HCT116 (cell line): ENCODE measurements at regions not wholly inside any gene's neighbourhood (a gene's known extent, or its start where the extent isn't known, plus 50 kb on each side); places are given as distances from the start of the nearest gene placed in this dataset.

Experiments used
- ATAC-seq: fragments of 200-7000 bp; cut with Tn5 transposase; 2 replicates; pipeline ENCODE4 v1.9.1; 2020; ENCODE audit warnings: mild to moderate bottlenecking, moderate library complexity
- BruUV-seq: library from RNA; stranded (reverse); fragments of 400-500 nt; replicated peaks from 2 replicates; lab custom pipeline; 2021; lab: Mats Ljungman, UMichigan
- CTCF ChIA-PET: fragments of 300-600 bp; sonication (Branson Sonifier 250); formaldehyde crosslinking; loops from one replicate; lab custom pipeline; 2021; ENCODE audit warnings: antibody characterized with exemption; lab: Charles Lee
- POLR2A ChIA-PET: fragments of 300-600, 350-600 bp; sonication (Branson Sonifier 250); formaldehyde crosslinking; loops from one replicate; lab custom pipeline; 2021; ENCODE audit warnings: antibody characterized with exemption; lab: Charles Lee
- RAD21 ChIA-PET, 2 experiments: fragments of 300-600 bp; sonication (Branson Sonifier 250); formaldehyde crosslinking; loops; one replicate each; lab custom pipeline; 2023; ENCODE audit warnings: low total read pairs in 2 of 2; ENCODE audit not compliant: uncharacterized antibody in 2 of 2, unreplicated experiment in 2 of 2, low non-redundant PET in 1 of 2; lab: Charles Lee
- DNase-seq: peaks from one replicate; pipeline ENCODE4 v3.0.0-alpha.2; 2010; ENCODE audit warnings: low read depth, low spot score
- H2AFZ ChIP-seq: fragments of 200-600 bp; shearing (Covaris generic), sonication (generic); 2 replicates; pipeline ENCODE4 v1.6.1; 2017; ENCODE audit warnings: low read depth, mixed run types, mixed read lengths, antibody characterized with exemption, low read length; ENCODE audit not compliant: poor library complexity, severe bottlenecking
- H3K27ac ChIP-seq: 2 replicates; pipeline ENCODE4 v1.5.1; 2012; ENCODE audit warnings: low read depth, low read length
- H3K27me3 ChIP-seq: fragments of 200-600 bp; sonication (generic); 2 replicates; pipeline ENCODE4 v1.6.1; 2016; ENCODE audit warnings: mixed run types, low read length, mixed read lengths; ENCODE audit not compliant: insufficient read depth
- H3K36me3 ChIP-seq, 2 experiments: fragments of 200-500 bp in 1 of 2; fragments of 200-600 bp in 1 of 2; sonication (Bioruptor generic) in 1 of 2; sonication (generic) in 1 of 2; 2 replicates each; pipeline versions ENCODE4 v1.5.1 to v1.6.1; 2014 to 2016; ENCODE audit warnings: low read length in 2 of 2, inconsistent platforms in 1 of 2, mixed read lengths in 1 of 2, mixed run types in 1 of 2; ENCODE audit not compliant: insufficient read depth in 2 of 2, control insufficient read depth in 1 of 2
- H3K4me1 ChIP-seq, 2 experiments: fragments of 200-600 bp in 1 of 2; sonication (generic) in 1 of 2; 2 replicates each; pipeline versions ENCODE4 v1.5.1 to v1.6.1; 2012 to 2017; ENCODE audit warnings: low read length in 2 of 2, inconsistent platforms in 1 of 2, mild to moderate bottlenecking in 1 of 2, mixed read lengths in 1 of 2, mixed run types in 1 of 2, moderate library complexity in 1 of 2; ENCODE audit not compliant: insufficient read depth in 2 of 2, control insufficient read depth in 1 of 2
- H3K4me2 ChIP-seq: fragments of 200-600 bp; sonication (generic); 2 replicates; pipeline ENCODE4 v1.6.1; 2017; ENCODE audit warnings: mixed run types, low read length, mixed read lengths
- H3K4me3 ChIP-seq, 2 experiments: fragments of 200-600 bp in 1 of 2; sonication (generic) in 1 of 2; replicated peaks in 1 of 2; 2 replicates each; pipeline ENCODE4 v1.5.1; 2011 to 2016; ENCODE audit warnings: low read length in 2 of 2, control low read depth in 1 of 2, low read depth in 1 of 2, mild to moderate bottlenecking in 1 of 2, mixed read lengths in 1 of 2, mixed run types in 1 of 2
- H3K79me2 ChIP-seq: fragments of 200-600 bp; sonication (generic); 2 replicates; pipeline ENCODE4 v1.6.1; 2017; ENCODE audit warnings: mild to moderate bottlenecking, mixed run types, low read length, moderate library complexity, mixed read lengths; ENCODE audit not compliant: insufficient read depth
- H3K9ac ChIP-seq: fragments of 200-600 bp; sonication (generic); 2 replicates; pipeline ENCODE4 v1.6.1; 2016; ENCODE audit warnings: low read length, mixed read lengths
- H3K9me2 ChIP-seq: fragments of 200-600 bp; sonication (generic), shearing (Covaris generic); 2 replicates; pipeline ENCODE4 v1.6.1; 2017; ENCODE audit warnings: mixed run types, mild to moderate bottlenecking, moderate library complexity; ENCODE audit not compliant: insufficient read depth
- H3K9me3 ChIP-seq, 2 experiments: fragments of 200-500 bp in 1 of 2; fragments of 200-600 bp in 1 of 2; sonication (Bioruptor generic) in 1 of 2; sonication (generic) in 1 of 2; 2 replicates each; pipeline ENCODE4 v1.6.1; 2014 to 2017; ENCODE audit warnings: low read length in 2 of 2, mixed read lengths in 2 of 2, inconsistent platforms in 1 of 2, low read depth in 1 of 2, mild to moderate bottlenecking in 1 of 2, mixed run types in 1 of 2, moderate library complexity in 1 of 2; ENCODE audit not compliant: control insufficient read depth in 1 of 2, insufficient read depth in 1 of 2
- H4K20me1 ChIP-seq: fragments of 200-600 bp; sonication (generic), shearing (Covaris generic); 2 replicates; pipeline ENCODE4 v1.6.1; 2017; ENCODE audit warnings: mixed run types, mild to moderate bottlenecking, moderate library complexity; ENCODE audit not compliant: insufficient read depth
- ATF3 ChIP-seq: IDR thresholded peaks from 2 replicates; pipeline ENCODE4 v1.6.1; 2012
- CBX3 ChIP-seq: IDR thresholded peaks from 2 replicates; pipeline ENCODE4 v1.6.1; 2012; ENCODE audit warnings: low read depth
- CEBPB ChIP-seq: IDR thresholded peaks from 2 replicates; pipeline ENCODE4 v1.6.1; 2012; ENCODE audit warnings: low read depth
- EGR1 ChIP-seq: IDR thresholded peaks from 2 replicates; pipeline ENCODE4 v1.6.1; 2012; ENCODE audit warnings: low read depth
- ELF1 ChIP-seq: IDR thresholded peaks from 2 replicates; pipeline ENCODE4 v1.6.1; 2012; ENCODE audit warnings: low read depth, borderline replicate concordance
- EZH2 ChIP-seq: fragments of 200-600 bp; sonication (generic); IDR thresholded peaks from 2 replicates; pipeline ENCODE4 v1.6.1; 2017; ENCODE audit warnings: antibody characterized with exemption, mixed run types
- FOSL1 ChIP-seq: IDR thresholded peaks from 2 replicates; pipeline ENCODE4 v1.6.1; 2012; ENCODE audit warnings: low read depth
- JUND ChIP-seq: IDR thresholded peaks from 2 replicates; pipeline ENCODE4 v1.6.1; 2012
- MAX ChIP-seq: IDR thresholded peaks from 2 replicates; pipeline ENCODE4 v1.6.1; 2012
- POLR2A ChIP-seq: IDR thresholded peaks from 2 replicates; pipeline ENCODE4 v1.7.0; 2011; ENCODE audit warnings: borderline replicate concordance; ENCODE audit not compliant: insufficient read depth, insufficient read length; ENCODE audit errors: extremely low read depth
- POLR2AphosphoS5 ChIP-seq: IDR thresholded peaks from 2 replicates; pipeline ENCODE4 v1.6.1; 2011; ENCODE audit warnings: mild to moderate bottlenecking, low read depth, low read length, moderate library complexity
- RAD21 ChIP-seq: IDR thresholded peaks from 2 replicates; pipeline ENCODE4 v1.6.1; 2012; ENCODE audit warnings: low read depth, mild to moderate bottlenecking
- SIN3A ChIP-seq: IDR thresholded peaks from 2 replicates; pipeline ENCODE4 v1.6.1; 2012; ENCODE audit warnings: low read depth
- SP1 ChIP-seq: IDR thresholded peaks from 2 replicates; pipeline ENCODE4 v1.6.1; 2012; ENCODE audit warnings: low read depth
- YY1 ChIP-seq: IDR thresholded peaks from 2 replicates; pipeline ENCODE4 v1.6.1; 2011; ENCODE audit warnings: low read length, low read depth, moderate library complexity, mild to moderate bottlenecking; ENCODE audit not compliant: insufficient replicate concordance; ENCODE audit errors: extremely low read depth
- ZBTB33 ChIP-seq: IDR thresholded peaks from 2 replicates; pipeline ENCODE4 v1.6.1; 2011; ENCODE audit warnings: mild to moderate bottlenecking, low read length, moderate library complexity; ENCODE audit not compliant: insufficient replicate concordance; ENCODE audit errors: extremely low read depth
- intact Hi-C: fragments of 100-400 bp; cut with micrococcal nuclease; formaldehyde crosslinking; loops from 2 replicates; pipeline ENCODE4 v1.10.0; 2022

DNA sequence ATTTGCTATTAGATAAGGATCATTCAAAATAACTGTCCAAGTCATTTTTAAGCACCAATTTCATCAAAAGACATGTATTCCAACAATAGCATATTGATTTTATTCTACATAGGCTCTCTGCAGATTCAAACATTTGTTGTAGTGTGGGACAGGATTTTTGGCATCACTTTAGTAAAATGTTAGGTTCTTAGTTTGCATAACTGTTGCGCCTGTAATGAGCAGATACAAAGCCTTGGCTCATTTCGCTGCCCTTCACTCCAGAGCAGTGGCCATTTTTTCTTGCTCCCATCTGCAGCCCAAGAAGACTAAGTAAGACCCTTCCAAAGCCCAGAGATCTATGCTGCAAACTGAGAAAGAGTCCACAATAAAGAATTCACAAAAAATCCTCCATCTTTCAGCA lies 446.0 kb upstream of the MPDZ start:
- no peak overlapping the region for H2AFZ ChIP-seq
- no peak for ATAC-seq
- H3K4me2 ChIP-seq: no peak overlapping the region
- DNase-seq: no peak
- H4K20me1 ChIP-seq: no peaks in the 10 kb centered on the region
- intact Hi-C loops: no loop called here
- H3K79me2 ChIP-seq: no peaks in the 10 kb centered on the region
- no TSS peak for BruUV-seq
- TF ChIP-seq FOSL1 (no peak), ATF3 (no peak), EZH2 (no peak)
- TF ChIP-seq, all 23 proteins: peak for 0
- Histone ChIP-seq H3K27me3 (no peaks in the 10 kb centered on the region), H3K9ac (no peak overlapping the region), H3K9me3 (peaks cover 0 to 7% of the 10 kb centered on the region in 2 experiments; a peak in 1 of 4 replicates), H3K4me1 (no peaks in the 10 kb centered on the region), H3K4me3 (no peak overlapping the region), H3K27ac (no peak overlapping the region), H3K36me3 (no peaks in the 10 kb centered on the region), H3K9me2 (no peaks in the 10 kb centered on the region)
- CTCF ChIA-PET: no interaction called here
- POLR2A ChIA-PET: no interaction called here
- RAD21 ChIA-PET: no interaction called here

GRCh38 chr9:13721481-13722235 lies 442.2 kb upstream of the MPDZ start:
- Histone ChIP-seq H3K9me3 (no peaks in the 10 kb centered on the region; a peak in 1 of 4 replicates), H3K4me2 (no peak overlapping the region), H3K27ac (no peak overlapping the region), H3K4me1 (no peaks in the 10 kb centered on the region), H3K36me3 (no peaks in the 10 kb centered on the region), H3K9ac (no peak overlapping the region), H3K4me3 (no peak overlapping the region), H2AFZ (no peak overlapping the region), H3K27me3 (no peaks in the 10 kb centered on the region), H4K20me1 (no peaks in the 10 kb centered on the region), H3K9me2 (no peaks in the 10 kb centered on the region), H3K79me2 (no peaks in the 10 kb centered on the region)
- ATAC-seq (no peak), DNase-seq (no peak)
- ChIA-PET POLR2A (no interaction called here), RAD21 (no interaction called here), CTCF (no interaction called here)
- BruUV-seq: no TSS peak
- intact Hi-C loops: no loop called here
- no peak for TF ChIP-seq EGR1
- TF ChIP-seq RAD21: no peak
- TF ChIP-seq YY1: no peak
- TF ChIP-seq CEBPB: no peak
- TF ChIP-seq JUND: no peak
- TF ChIP-seq SIN3A: no peak
- TF ChIP-seq POLR2A: no peak
- TF ChIP-seq ZBTB33: no peak
- TF ChIP-seq ATF3: no peak
- no peak for TF ChIP-seq POLR2AphosphoS5
- TF ChIP-seq MAX: no peak
- TF ChIP-seq FOSL1: no peak
- TF ChIP-seq EZH2: no peak
- no peak for TF ChIP-seq SP1
- TF ChIP-seq CBX3: no peak
- no peak for TF ChIP-seq ELF1
